ENCODE measurements at regions not wholly inside any gene's neighbourhood (a gene's known extent, or its start where the extent isn't known, plus 50 kb on each side); places are given as distances from the start of the nearest gene placed in this dataset.
"Not testable (repeated sequence)": the region's sequence is repeated elsewhere in the genome, so short reads cannot be mapped to it uniquely, and the experiment has no call there.

DNA sequence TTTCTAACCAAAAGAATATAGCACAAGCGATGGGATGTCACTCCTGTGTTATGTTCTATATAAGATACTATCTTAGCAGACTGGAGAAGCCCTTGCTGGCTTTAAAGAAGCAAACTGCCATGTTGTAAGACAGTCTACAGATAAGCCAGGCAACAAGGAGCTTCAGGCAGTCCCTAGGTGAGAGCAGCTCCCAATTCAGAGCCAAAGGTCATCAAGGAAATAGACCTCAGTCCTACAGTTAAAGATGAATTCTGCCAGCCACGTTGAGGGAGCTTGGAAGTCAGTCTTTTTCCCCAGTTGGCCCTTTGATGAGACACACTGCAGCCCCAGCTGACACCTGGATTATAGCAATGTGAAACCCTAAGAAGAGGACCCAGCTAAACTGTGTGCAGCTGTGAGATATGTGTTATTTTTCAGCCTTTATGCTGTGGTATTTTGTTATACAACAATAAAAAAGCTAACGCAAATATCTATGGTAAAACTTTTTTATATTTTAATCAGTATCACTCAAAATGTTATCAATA, 102.5 kb upstream of the AKAP13 start:
- Histone ChIP-seq H3K27me3 (no peaks in the 10 kb centered on the region), H3K9me3 (replicated peaks in 1 of 3) (no peaks in the 10 kb centered on the region), H3K27ac (no peak overlapping the region), H3K4me3 (no peak overlapping the region), H3K4me1 (replicated peaks in 1 of 2) (no peaks in the 10 kb centered on the region), H3K36me3 (replicated peaks in 1 of 2) (no peaks in the 10 kb centered on the region)
- WGBS, 4 donors = 84 to 93% (median 89%) methylated on average over 3 of the region's 3 CpGs
- DNase-seq = no peak
- intact Hi-C loops (cut with DNase I) = no loop called here
- TF ChIP-seq, protein P1, sequence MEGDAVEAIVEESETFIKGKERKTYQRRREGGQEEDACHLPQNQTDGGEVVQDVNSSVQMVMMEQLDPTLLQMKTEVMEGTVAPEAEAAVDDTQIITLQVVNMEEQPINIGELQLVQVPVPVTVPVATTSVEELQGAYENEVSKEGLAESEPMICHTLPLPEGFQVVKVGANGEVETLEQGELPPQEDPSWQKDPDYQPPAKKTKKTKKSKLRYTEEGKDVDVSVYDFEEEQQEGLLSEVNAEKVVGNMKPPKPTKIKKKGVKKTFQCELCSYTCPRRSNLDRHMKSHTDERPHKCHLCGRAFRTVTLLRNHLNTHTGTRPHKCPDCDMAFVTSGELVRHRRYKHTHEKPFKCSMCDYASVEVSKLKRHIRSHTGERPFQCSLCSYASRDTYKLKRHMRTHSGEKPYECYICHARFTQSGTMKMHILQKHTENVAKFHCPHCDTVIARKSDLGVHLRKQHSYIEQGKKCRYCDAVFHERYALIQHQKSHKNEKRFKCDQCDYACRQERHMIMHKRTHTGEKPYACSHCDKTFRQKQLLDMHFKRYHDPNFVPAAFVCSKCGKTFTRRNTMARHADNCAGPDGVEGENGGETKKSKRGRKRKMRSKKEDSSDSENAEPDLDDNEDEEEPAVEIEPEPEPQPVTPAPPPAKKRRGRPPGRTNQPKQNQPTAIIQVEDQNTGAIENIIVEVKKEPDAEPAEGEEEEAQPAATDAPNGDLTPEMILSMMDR (IDR thresholded peaks at IDR 0.05) = no peak
- TF ChIP-seq POLR2A (IDR thresholded peaks at IDR 0.05) = no peak

DNA sequence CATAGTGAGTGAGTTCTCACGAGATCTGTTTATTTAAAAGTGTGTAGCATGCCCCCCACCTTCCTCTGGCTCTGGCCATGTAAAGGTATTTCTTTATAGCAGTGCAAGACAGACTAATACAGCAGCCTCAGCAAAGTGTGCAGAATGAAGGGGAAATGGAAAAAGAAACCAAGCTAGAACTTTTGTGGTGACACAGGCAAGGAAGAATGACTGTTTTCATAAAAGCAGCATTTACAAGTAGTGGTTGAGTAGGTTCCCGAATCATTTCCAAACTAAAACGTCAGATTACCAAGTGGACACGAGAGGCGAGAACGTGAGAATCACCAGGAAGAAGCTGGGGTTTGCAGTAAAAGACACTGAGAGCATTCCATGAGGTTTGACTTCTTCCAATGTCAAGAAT, 100.2 kb upstream of the AKAP13 start:
- 81 to 88% (median 83%) methylated on average over 6 of the region's 6 CpGs for WGBS, 4 donors
- intact Hi-C loops (cut with DNase I) = no loop called here

DNA sequence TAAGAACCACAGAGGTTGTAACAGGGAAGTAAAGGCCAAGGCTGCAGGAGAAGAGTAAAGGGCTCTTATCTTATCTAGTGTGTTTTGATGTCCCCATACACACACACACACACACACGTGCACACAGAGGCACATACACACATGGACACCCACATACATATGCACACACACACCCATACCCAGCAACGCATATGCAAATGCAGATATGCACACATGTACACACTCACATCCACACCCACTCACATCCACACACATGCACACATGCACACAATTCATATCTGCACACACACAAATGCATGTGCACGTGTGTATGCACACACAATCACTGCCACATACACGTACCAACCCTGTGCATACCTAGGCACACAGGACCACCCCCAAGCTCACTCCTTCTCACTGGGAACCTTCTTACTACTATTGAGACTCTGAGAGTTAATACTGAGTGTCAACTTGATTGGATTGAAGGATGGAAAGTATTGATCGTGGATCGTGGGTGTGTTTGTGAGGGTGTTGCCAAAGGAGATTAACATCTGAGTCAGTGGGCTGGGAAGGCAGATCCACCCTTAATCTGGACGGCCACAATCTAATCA, 99.0 kb upstream of the AKAP13 start:
- intact Hi-C loops (cut with DNase I) = no loop called here
- 77 to 87% (median 82%) methylated on average over 7 of the region's 7 CpGs for WGBS, 4 donors
- no peak for TF ChIP-seq POLR2A (IDR thresholded peaks at IDR 0.05)
- TF ChIP-seq, protein P1 (IDR thresholded peaks at IDR 0.05) = no peak

More for the DNA sequence above, 100.2 kb upstream of the AKAP13 start:
- TF ChIP-seq, protein P1 (IDR thresholded peaks at IDR 0.05) = no peak
- TF ChIP-seq POLR2A (IDR thresholded peaks at IDR 0.05) = no peak
- DNase-seq = no peak
- Histone ChIP-seq H3K4me1 (replicated peaks in 1 of 2) (no peaks in the 10 kb centered on the region), H3K27ac (no peak overlapping the region), H3K9me3 (replicated peaks in 1 of 3) (no peaks in the 10 kb centered on the region), H3K36me3 (replicated peaks in 1 of 2) (no peaks in the 10 kb centered on the region), H3K4me3 (no peak overlapping the region), H3K27me3 (no peaks in the 10 kb centered on the region)

DNA sequence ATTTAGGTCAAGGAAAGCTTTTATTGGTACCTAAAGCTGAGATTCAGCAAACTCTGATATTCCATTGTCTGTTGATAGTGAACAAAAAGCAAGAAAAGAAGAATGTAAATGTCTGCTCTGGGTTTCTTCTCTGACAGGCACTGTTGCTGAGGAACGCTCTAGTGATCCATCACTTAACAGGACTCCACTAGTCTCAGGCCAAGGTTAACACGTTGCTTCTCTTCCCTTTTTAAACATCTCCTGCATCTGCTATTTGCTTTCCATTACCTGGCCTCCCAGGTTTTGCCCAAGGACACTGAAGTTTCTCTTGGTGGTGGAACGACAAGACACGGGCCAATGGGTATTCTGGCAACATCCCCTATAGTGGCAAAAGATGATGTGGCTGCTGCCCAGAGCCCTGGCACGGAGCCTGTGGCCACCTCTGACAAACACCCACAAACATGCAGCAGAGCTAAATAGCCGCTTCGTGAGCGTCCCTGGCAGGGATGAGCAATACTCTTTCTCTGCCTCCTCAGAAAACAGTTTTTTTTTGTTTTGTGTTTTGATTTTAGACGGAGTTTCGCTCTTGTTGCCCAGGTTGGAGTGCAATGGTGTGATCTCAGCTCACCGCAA, 97.8 kb upstream of the AKAP13 start:
- TF ChIP-seq, protein P1 (IDR thresholded peaks at IDR 0.05) = no peak
- TF ChIP-seq POLR2A (IDR thresholded peaks at IDR 0.05) = no peak

More for the DNA sequence above, 99.0 kb upstream of the AKAP13 start:
- H3K9me3 ChIP-seq (replicated peaks in 1 of 3) = no peaks in the 10 kb centered on the region
- DNase-seq = no peak
- H3K4me1 ChIP-seq (replicated peaks in 1 of 2) = no peaks in the 10 kb centered on the region
- H3K4me3 ChIP-seq = no peak overlapping the region
- no peaks in the 10 kb centered on the region for H3K36me3 ChIP-seq (replicated peaks in 1 of 2)
- H3K27me3 ChIP-seq = no peaks in the 10 kb centered on the region
- H3K27ac ChIP-seq = no peak overlapping the region

DNA sequence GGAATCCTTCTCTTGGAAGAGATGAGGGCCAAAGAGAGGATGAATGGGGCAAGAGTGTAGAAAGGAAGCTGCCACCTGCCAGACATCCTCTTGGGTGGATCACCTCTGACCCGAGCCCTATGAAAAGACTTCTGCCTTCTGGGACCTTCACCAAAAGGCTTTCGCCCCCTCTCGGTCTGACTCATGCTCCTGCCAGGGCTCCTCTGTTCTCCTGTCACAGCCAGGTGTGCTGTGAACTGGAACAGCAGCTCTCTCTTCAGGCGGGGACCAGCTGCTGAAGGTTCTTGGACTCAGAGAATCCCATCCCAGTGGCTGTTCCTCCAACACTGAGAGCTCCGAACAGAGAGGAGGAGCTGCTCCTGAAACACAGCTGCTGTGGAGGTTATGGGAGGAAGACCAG, 96.6 kb upstream of the AKAP13 start:
- H3K36me3 ChIP-seq (replicated peaks in 1 of 2); intact Hi-C loops (cut with DNase I); H3K4me1 ChIP-seq (replicated peaks in 1 of 2); H3K27ac ChIP-seq; DNase-seq; H3K4me3 ChIP-seq; H3K27me3 ChIP-seq; H3K9me3 ChIP-seq (replicated peaks in 1 of 3): not testable (repeated sequence)
- 60 to 89% (median 86%) methylated on average over 3 to 5 of the region's 5 CpGs for WGBS, 4 donors

More for the DNA sequence above, 97.8 kb upstream of the AKAP13 start:
- Histone ChIP-seq H3K4me3 (no peak overlapping the region), H3K27ac (no peak overlapping the region), H3K36me3 (replicated peaks in 1 of 2) (no peaks in the 10 kb centered on the region), H3K9me3 (replicated peaks in 1 of 3) (no peaks in the 10 kb centered on the region), H3K4me1 (replicated peaks in 1 of 2) (no peaks in the 10 kb centered on the region), H3K27me3 (no peaks in the 10 kb centered on the region)
- 43 to 60% (median 59%) methylated on average over 11 of the region's 11 CpGs for WGBS, 4 donors
- intact Hi-C loops (cut with DNase I) = no loop called here
- DNase-seq = peak in 6 of 7 donors; percentile 44 to 72 (median 61)
